SH-SY5Y (cell line): ENCODE measurements at regions not wholly inside any gene's neighbourhood (a gene's known extent, or its start where the extent isn't known, plus 50 kb on each side); places are given as distances from the start of the nearest gene placed in this dataset.

Source experiments
- GATA2 ChIP-seq: IDR thresholded peaks from 2 replicates; pipeline ENCODE4 v1.6.1; 2011; ENCODE audit warnings: mild to moderate bottlenecking, low read depth, low read length
- GATA3 ChIP-seq: IDR thresholded peaks from 2 replicates; pipeline ENCODE4 v1.6.1; 2011; ENCODE audit warnings: low read depth, mild to moderate bottlenecking, low read length, moderate library complexity

GRCh38 chr14:87601036-87601435 is 391.9 kb downstream of the GALC start:
- no peak for TF ChIP-seq GATA3
- TF ChIP-seq GATA2: no peak

GRCh38 chr14:87600240-87600639 is 392.7 kb downstream of the GALC start:
- TF ChIP-seq GATA3 (no peak), GATA2 (no peak)

- TF ChIP-seq GATA2 (no peak), GATA3 (no peak)
Measured at GRCh38 chr14:87581298-87581697, 411.7 kb downstream of the GALC start.

DNA sequence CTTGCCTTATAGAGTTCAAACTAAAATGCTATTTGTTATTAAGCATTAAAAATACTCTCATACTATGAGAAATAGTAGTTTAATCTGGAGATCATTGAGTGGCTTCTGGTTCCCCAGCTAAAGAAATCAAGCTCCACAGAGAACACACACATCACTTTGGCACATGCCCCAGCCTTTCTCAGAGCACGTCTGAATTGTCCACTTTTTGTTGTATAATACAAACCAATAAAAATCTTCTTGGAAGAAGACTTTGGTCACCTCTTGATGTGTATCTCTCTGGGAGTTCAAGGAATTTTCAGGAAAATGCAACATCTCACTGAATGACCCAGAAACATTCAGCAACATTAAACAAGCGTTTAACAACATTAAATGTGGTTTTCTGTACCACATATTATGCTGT is 413.9 kb downstream of the GALC start:
- no peak for TF ChIP-seq GATA3
- TF ChIP-seq GATA2: no peak

- TF ChIP-seq GATA3 (no peak), GATA2 (no peak)
Measured at GRCh38 chr14:87575378-87575777, 417.6 kb downstream of the GALC start.

- TF ChIP-seq GATA3 (no peak), GATA2 (no peak)
Measured at GRCh38 chr14:87573591-87573990, 419.4 kb downstream of the GALC start.

GRCh38 chr14:87567618-87568295 is 425.2 kb downstream of the GALC start:
- TF ChIP-seq GATA2 (no peak), GATA3 (no peak)

GRCh38 chr14:87566991-87567390 is 426.0 kb downstream of the GALC start:
- TF ChIP-seq GATA3 (no peak), GATA2 (no peak)

GRCh38 chr14:87547536-87547935 is 445.4 kb downstream of the GALC start:
- TF ChIP-seq GATA2 (no peak), GATA3 (no peak)

- no peak for TF ChIP-seq GATA2
- TF ChIP-seq GATA3: no peak
Measured at GRCh38 chr14:87542288-87542687, 450.7 kb downstream of the GALC start.

GRCh38 chr14:87540339-87540738 is 452.6 kb downstream of the GALC start:
- no peak for TF ChIP-seq GATA2
- TF ChIP-seq GATA3: no peak

DNA sequence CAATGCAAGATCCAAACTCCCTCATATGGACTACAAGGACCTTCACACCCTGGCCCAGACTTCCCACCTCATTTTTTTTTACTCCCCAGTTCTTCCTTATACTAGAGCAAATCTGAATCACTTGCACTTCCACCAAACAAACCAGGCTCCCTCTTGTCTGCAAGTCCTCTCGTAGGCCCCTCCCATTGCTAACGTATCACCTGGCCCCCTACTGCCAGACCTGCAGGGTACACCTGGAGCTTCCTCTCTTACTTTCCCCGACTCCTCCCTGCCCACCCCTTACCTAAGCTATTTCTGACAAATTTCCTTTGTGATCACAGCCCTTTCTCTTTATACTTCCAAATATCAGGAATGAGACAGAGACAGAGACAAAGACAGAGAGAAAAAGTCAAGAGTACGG is 463.9 kb downstream of the GALC start:
- TF ChIP-seq GATA3: no peak
- TF ChIP-seq GATA2: no peak

DNA sequence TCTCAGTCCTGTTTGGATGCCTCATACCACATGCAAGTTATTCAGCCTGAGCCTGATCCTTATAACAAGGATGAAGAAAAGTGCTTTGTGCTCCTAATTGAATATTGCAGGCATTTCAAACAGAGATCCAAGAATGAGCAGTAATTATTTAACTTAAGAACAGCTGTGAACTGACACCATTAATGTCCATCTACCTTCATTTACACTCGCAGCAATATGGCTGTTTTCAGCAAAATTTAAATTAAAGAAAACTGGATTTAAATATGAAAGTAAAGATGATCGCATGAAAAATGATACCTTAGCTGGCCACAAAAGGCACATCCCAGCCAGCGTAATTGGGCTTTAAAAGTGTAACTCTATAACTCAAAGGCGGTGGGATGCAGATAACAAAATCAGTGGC is 466.3 kb downstream of the GALC start:
- no peak for TF ChIP-seq GATA3
- no peak for TF ChIP-seq GATA2

GRCh38 chr14:87524011-87524410 is 469.0 kb downstream of the GALC start:
- TF ChIP-seq GATA2 (no peak), GATA3 (no peak)

- TF ChIP-seq GATA3: no peak
- no peak for TF ChIP-seq GATA2
Measured at GRCh38 chr14:87522575-87522974, 470.4 kb downstream of the GALC start.

DNA sequence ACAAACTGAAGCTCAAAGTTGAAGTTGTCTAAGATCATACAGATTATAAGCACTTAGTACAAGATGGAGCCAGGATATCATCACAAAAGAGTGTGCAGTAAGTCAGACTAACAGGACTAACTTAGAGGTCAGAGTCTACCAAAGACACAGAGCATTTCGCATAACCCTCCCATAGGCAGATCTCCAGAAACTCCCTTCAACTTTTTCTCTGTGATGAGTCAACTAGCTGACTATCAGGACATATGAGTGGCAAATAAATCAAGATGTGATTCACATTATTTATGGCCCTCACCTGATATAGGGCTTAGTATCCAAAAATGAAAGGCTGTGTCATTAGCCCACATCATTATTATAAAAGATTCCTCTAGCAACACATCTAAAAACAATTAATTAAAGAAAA is 484.6 kb downstream of the GALC start:
- TF ChIP-seq GATA2 (no peak), GATA3 (no peak)

- TF ChIP-seq GATA2 (no peak), GATA3 (no peak)
Measured at GRCh38 chr14:87503711-87504110, 489.3 kb downstream of the GALC start.
